ENCODE measurements at regions not wholly inside any gene's neighbourhood (a gene's known extent, or its start where the extent isn't known, plus 50 kb on each side); places are given as distances from the start of the nearest gene placed in this dataset.

DNA sequence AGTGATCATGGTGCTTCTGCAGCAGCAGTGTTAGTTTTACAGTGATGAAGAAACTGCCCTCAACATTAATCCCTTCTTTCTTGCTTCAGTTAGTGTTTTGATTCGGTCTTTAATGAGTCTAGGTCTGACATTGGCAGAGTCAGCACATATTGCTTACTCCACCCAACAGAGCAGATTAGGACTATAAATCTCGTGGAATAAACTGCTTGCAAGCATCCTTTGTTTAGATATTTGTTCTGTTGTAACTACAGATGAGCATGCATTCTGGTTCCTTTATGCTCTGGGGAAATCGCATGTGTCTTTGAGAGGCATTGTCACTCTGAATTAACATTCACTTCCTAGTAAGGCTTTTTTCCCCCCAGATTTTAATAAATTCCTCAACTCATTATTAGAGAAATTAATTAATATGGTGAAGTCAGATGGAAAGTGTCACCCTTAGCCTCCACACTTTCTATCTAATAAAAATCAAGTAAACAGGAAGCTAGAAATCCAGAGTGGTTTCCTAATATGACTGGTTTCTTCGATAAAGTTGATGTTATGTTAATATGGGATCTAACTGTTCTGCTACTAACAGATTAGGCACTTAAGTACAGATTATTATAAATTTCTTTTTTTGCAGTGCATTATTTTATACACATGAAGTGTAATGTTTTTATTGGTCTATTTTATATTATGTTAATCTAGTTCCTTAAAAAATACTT lies 86.2 kb upstream of the SSTR1 start:
- Histone ChIP-seq H2AFZ (ENCODE audit: low read length) (no peak overlapping the region), H3K4me3 (ENCODE audit: insufficient read depth, low read length) (no peak overlapping the region), H3K27ac (ENCODE audit: low read depth, low read length) (no peak overlapping the region), H3K79me2 (ENCODE audit: insufficient read depth, low read length) (no peaks in the 10 kb centered on the region), H3K36me3 (ENCODE audit: insufficient read depth, low read length) (no peaks in the 10 kb centered on the region), H3K4me2 (ENCODE audit: insufficient read depth, low read length) (no peak overlapping the region), H3K4me1 (ENCODE audit: insufficient read depth, low read length) (no peaks in the 10 kb centered on the region), H4K20me1 (ENCODE audit: insufficient read depth, low read length) (no peaks in the 10 kb centered on the region), H3K27me3 (ENCODE audit: insufficient read depth, low read length) (no peaks in the 10 kb centered on the region), H3K9me3 (ENCODE audit: low read depth, low read length) (no peaks in the 10 kb centered on the region)
- TF ChIP-seq, protein P1, sequence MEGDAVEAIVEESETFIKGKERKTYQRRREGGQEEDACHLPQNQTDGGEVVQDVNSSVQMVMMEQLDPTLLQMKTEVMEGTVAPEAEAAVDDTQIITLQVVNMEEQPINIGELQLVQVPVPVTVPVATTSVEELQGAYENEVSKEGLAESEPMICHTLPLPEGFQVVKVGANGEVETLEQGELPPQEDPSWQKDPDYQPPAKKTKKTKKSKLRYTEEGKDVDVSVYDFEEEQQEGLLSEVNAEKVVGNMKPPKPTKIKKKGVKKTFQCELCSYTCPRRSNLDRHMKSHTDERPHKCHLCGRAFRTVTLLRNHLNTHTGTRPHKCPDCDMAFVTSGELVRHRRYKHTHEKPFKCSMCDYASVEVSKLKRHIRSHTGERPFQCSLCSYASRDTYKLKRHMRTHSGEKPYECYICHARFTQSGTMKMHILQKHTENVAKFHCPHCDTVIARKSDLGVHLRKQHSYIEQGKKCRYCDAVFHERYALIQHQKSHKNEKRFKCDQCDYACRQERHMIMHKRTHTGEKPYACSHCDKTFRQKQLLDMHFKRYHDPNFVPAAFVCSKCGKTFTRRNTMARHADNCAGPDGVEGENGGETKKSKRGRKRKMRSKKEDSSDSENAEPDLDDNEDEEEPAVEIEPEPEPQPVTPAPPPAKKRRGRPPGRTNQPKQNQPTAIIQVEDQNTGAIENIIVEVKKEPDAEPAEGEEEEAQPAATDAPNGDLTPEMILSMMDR (IDR thresholded peaks at IDR 0.05; ENCODE audit: extremely low read depth, low read depth, low read length) = no peak
- no peak for DNase-seq (ENCODE audit: insufficient read length, low spot score, missing footprints)

DNA sequence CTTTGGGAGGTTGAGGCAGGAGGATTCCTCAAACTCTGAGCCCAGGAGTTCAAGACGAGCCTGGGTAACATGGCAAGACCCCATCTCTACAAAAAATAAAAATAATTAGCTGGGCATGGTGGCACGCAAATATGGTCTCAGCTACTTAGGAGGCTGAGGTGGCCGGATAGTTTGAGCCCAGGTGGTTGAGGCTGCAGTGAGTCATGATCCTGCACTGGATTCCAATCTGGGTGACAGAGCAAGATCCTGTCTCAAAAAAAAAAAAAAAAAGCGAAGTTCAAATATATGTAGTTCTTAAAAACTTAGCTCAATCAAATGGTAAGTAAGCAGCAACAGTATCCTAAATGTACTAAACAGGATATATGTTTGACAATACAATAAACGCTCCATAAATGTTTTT lies 85.5 kb upstream of the SSTR1 start:
- Histone ChIP-seq H3K4me1 (ENCODE audit: insufficient read depth, low read length) (no peaks in the 10 kb centered on the region), H3K36me3 (ENCODE audit: insufficient read depth, low read length) (no peaks in the 10 kb centered on the region), H3K9me3 (ENCODE audit: low read depth, low read length) (no peaks in the 10 kb centered on the region), H4K20me1 (ENCODE audit: insufficient read depth, low read length) (no peaks in the 10 kb centered on the region), H3K79me2 (ENCODE audit: insufficient read depth, low read length) (no peaks in the 10 kb centered on the region), H3K27ac (ENCODE audit: low read depth, low read length) (no peak overlapping the region), H3K4me3 (ENCODE audit: insufficient read depth, low read length) (no peak overlapping the region), H2AFZ (ENCODE audit: low read length) (no peak overlapping the region), H3K4me2 (ENCODE audit: insufficient read depth, low read length) (no peak overlapping the region), H3K27me3 (ENCODE audit: insufficient read depth, low read length) (no peaks in the 10 kb centered on the region)
- DNase-seq (ENCODE audit: insufficient read length, low spot score, missing footprints) = no peak
- TF ChIP-seq, protein P1 (IDR thresholded peaks at IDR 0.05; ENCODE audit: extremely low read depth, low read depth, low read length) = no peak

DNA sequence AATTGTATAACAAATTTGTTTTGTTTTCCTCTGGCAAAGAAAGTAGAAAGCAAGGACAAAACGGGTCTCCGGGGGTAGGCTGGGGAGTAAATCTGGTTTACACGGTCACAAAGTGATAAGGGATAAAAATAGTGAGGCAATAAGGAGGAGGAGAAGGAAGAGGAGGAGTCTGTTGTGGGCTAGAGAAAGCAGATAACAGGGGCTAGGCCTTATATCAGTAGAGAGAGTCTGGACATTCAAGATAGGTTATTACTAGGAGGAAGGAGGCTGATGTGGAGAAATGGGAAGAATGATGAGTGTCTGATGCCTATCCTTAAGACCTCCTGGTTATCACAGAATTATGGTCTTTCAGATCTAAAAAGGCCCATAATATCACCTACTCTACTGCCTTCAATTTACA lies 83.2 kb upstream of the SSTR1 start:
- H3K4me1 ChIP-seq (ENCODE audit: insufficient read depth, low read length) = no peaks in the 10 kb centered on the region
- TF ChIP-seq, protein P1 (IDR thresholded peaks at IDR 0.05; ENCODE audit: extremely low read depth, low read depth, low read length) = no peak
- H3K9me3 ChIP-seq (ENCODE audit: low read depth, low read length) = no peaks in the 10 kb centered on the region
- H3K27me3 ChIP-seq (ENCODE audit: insufficient read depth, low read length) = no peaks in the 10 kb centered on the region
- no peak overlapping the region for H2AFZ ChIP-seq (ENCODE audit: low read length)
- H4K20me1 ChIP-seq (ENCODE audit: insufficient read depth, low read length) = no peaks in the 10 kb centered on the region
- H3K4me2 ChIP-seq (ENCODE audit: insufficient read depth, low read length) = no peak overlapping the region
- H3K27ac ChIP-seq (ENCODE audit: low read depth, low read length) = no peak overlapping the region
- DNase-seq (ENCODE audit: insufficient read length, low spot score, missing footprints) = no peak
- no peaks in the 10 kb centered on the region for H3K79me2 ChIP-seq (ENCODE audit: insufficient read depth, low read length)
- H3K4me3 ChIP-seq (ENCODE audit: insufficient read depth, low read length) = no peak overlapping the region
- H3K36me3 ChIP-seq (ENCODE audit: insufficient read depth, low read length) = no peaks in the 10 kb centered on the region

DNA sequence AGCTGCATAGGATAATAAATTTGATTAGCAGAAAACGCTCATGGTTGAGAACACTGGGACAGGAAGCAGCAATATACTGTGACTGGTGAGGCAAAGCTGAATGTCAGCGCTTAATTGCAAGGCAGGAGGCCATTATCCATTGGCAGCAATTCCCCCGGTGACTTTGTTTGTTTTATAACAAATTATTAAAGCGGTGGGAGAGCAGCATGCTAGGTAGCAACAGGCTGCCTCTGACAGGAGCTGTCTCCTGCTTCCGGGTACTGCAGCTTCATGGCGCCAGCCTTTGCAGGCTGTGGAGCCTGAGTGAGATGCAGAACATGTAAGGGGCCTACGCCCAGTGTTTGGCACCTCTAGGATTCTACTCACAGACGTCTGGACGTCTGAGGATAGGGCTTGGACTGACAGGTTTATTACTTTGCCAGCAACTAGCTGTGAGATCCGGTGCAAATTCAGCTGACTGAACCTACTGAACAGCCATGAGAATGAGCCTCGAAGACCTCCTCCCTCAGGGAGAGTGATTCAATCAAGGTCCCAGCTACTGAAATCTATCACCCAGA lies 82.1 kb upstream of the SSTR1 start:
- H3K4me3 ChIP-seq (ENCODE audit: insufficient read depth, low read length) = no peak overlapping the region
- no peaks in the 10 kb centered on the region for H3K79me2 ChIP-seq (ENCODE audit: insufficient read depth, low read length)
- TF ChIP-seq, protein P1 (IDR thresholded peaks at IDR 0.05; ENCODE audit: extremely low read depth, low read depth, low read length) = no peak
- H3K27me3 ChIP-seq (ENCODE audit: insufficient read depth, low read length) = no peaks in the 10 kb centered on the region
- H3K36me3 ChIP-seq (ENCODE audit: insufficient read depth, low read length) = no peaks in the 10 kb centered on the region
- no peaks in the 10 kb centered on the region for H3K9me3 ChIP-seq (ENCODE audit: low read depth, low read length)
- H3K4me1 ChIP-seq (ENCODE audit: insufficient read depth, low read length) = no peaks in the 10 kb centered on the region
- H3K4me2 ChIP-seq (ENCODE audit: insufficient read depth, low read length) = no peak overlapping the region
- H3K27ac ChIP-seq (ENCODE audit: low read depth, low read length) = no peak overlapping the region
- H4K20me1 ChIP-seq (ENCODE audit: insufficient read depth, low read length) = no peaks in the 10 kb centered on the region
- no peak overlapping the region for H2AFZ ChIP-seq (ENCODE audit: low read length)
- no peak for DNase-seq (ENCODE audit: insufficient read length, low spot score, missing footprints)
